Progenitor cell of endocrine pancreas (in vitro differentiated cells): ENCODE measurements at regions not wholly inside any gene's neighbourhood (a gene's known extent, or its start where the extent isn't known, plus 50 kb on each side); places are given as distances from the start of the nearest gene placed in this dataset.
"Not testable (repeated sequence)": the region's sequence is repeated elsewhere in the genome, so short reads cannot be mapped to it uniquely, and the experiment has no call there.

Source experiments
- DNase-seq: peaks from one replicate; pipeline ENCODE4 v3.0.0; 2021; ENCODE audit warnings: low spot score; ENCODE audit not compliant: unreplicated experiment
- H3K27ac Mint-ChIP-seq: 2 replicates; pipeline ENCODE4 v1.8.0; 2021; ENCODE audit warnings: mild to moderate bottlenecking, moderate library complexity, mixed read lengths
- H3K27me3 Mint-ChIP-seq: 2 replicates; pipeline ENCODE4 v1.8.0; 2021; ENCODE audit warnings: mixed read lengths
- H3K36me3 Mint-ChIP-seq: 2 replicates; pipeline ENCODE4 v1.8.0; 2022; ENCODE audit warnings: mixed read lengths; ENCODE audit not compliant: insufficient read depth
- H3K4me1 Mint-ChIP-seq: 2 replicates; pipeline ENCODE4 v1.8.0; 2021; ENCODE audit warnings: low read depth, mixed read lengths
- H3K4me3 Mint-ChIP-seq: 2 replicates; pipeline ENCODE4 v1.8.0; 2021; ENCODE audit warnings: low read depth, mild to moderate bottlenecking, moderate library complexity, mixed read lengths
- H3K9me3 Mint-ChIP-seq: 2 replicates; pipeline ENCODE4 v1.8.0; 2021; ENCODE audit warnings: low read depth, mixed read lengths
- TF ChIP-seq, protein P1 (sequence below): fragments of 200-600 bp; sonication (generic); IDR thresholded peaks from one replicate; pipeline ENCODE4 v1.5.0; 2021; ENCODE audit warnings: antibody characterized with exemption, mild to moderate bottlenecking; ENCODE audit not compliant: unreplicated experiment

DNA sequence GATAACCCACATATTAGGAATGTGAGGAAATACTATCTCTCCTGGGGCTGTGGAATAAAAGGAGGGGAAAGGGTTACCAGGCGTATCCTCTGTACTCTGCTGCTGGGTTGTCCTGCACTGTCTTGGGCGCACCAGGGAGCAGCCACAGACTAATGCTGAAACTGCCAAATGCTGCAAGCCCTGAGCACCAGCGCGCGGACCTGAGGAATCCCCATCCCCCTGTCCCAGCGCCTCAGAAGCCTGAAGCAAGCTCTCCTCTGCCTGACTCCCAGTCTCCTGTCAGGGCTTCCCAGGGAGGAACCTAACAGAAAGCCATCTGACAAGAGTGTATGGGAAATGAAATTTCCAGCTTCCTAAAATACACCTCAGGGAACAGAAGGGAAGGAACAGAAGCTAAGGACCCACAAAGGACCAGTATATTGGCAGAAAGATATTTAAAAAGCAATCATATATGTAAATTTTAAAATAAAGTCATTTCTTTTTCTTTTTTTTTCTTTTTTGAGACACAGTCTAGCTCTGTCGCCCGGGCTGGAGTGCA, 158.3 kb upstream of the C2CD4B start:
- Mint-ChIP-seq H3K4me3 (no peak overlapping the region), H3K27me3 (peaks cover 8% of the 10 kb centered on the region), H3K27ac (no peak overlapping the region), H3K36me3 (no peaks in the 10 kb centered on the region), H3K9me3 (no peaks in the 10 kb centered on the region), H3K4me1 (peaks cover 2% of the 10 kb centered on the region)
- TF ChIP-seq, protein P1, sequence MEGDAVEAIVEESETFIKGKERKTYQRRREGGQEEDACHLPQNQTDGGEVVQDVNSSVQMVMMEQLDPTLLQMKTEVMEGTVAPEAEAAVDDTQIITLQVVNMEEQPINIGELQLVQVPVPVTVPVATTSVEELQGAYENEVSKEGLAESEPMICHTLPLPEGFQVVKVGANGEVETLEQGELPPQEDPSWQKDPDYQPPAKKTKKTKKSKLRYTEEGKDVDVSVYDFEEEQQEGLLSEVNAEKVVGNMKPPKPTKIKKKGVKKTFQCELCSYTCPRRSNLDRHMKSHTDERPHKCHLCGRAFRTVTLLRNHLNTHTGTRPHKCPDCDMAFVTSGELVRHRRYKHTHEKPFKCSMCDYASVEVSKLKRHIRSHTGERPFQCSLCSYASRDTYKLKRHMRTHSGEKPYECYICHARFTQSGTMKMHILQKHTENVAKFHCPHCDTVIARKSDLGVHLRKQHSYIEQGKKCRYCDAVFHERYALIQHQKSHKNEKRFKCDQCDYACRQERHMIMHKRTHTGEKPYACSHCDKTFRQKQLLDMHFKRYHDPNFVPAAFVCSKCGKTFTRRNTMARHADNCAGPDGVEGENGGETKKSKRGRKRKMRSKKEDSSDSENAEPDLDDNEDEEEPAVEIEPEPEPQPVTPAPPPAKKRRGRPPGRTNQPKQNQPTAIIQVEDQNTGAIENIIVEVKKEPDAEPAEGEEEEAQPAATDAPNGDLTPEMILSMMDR: no peak
- DNase-seq: no peak

DNA sequence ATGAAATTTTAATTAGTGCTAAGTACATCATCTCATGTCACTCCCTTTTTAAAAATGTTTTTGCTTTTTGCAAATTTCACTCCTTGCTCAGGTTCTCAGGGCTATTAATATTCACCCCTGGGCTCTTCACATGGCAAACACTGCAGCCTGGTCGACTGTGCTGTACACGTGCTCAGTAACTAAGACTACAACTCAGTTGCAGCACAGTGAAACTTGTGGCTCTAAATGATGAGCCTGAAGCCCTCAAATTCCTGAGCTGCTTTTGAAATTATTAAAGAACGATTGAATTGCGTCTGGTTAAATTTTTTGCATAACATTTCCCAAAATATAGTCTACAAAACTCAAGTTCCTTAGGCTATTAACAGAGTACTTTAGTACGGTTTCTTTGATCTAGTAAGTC, 159.3 kb upstream of the C2CD4B start:
- Mint-ChIP-seq H3K9me3 (no peaks in the 10 kb centered on the region), H3K27ac (no peak overlapping the region), H3K4me3 (no peak overlapping the region), H3K36me3 (no peaks in the 10 kb centered on the region), H3K4me1 (peaks cover 2% of the 10 kb centered on the region), H3K27me3 (peaks cover 5% of the 10 kb centered on the region)
- TF ChIP-seq, protein P1: no peak
- no peak for DNase-seq

DNA sequence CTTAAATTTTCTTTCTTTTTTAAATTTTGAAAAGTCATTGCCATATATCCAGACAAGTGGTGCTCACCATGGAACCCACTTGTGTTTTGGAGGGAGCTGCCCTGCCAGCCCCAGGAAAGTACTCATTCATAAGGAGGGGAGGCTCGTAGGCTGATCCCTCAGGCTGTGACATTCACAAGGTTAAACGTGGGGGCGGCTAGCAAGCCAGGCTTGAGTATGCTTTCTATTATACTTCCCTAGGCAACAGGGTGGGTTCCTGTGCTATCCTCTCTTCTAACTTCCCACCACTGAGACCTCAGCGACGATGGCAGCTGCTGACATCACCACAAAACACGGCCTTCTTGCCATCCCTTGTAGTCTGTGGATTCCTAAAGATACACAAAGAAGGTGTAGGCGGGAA, 160.5 kb upstream of the C2CD4B start:
- peaks cover 5% of the 10 kb centered on the region for H3K27me3 Mint-ChIP-seq
- H3K27ac Mint-ChIP-seq: no peak overlapping the region
- peaks cover 2% of the 10 kb centered on the region for H3K4me1 Mint-ChIP-seq
- H3K4me3 Mint-ChIP-seq: no peak overlapping the region
- TF ChIP-seq, protein P1: no peak
- H3K36me3 Mint-ChIP-seq: no peaks in the 10 kb centered on the region
- DNase-seq: no peak
- no peaks in the 10 kb centered on the region for H3K9me3 Mint-ChIP-seq

DNA sequence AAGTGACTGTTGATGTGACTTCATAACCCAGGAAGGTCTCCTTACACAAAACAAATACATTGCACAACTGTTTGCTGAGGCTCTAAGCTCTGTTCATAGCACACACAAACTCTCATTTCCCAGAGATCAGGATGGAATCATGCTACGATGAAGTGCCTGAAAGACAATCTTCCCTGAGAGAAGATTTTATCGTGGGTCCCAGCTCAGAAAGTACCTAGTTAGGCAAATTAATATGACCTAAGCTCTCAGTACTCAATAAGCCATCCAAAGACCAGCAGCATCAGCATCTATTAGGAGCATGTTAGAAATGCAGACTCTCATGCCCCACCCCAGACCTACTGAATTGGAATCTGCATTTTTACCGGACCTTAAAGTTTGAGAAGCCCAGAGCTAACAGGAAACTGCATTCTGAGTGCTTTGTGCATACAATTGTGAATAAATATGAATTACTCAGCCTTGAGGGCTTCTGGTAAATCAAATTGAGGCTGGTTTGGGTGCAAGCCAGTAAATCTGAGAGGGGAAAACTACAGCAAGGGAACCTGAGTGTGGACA, 161.5 kb upstream of the C2CD4B start:
- Mint-ChIP-seq H3K36me3 (no peaks in the 10 kb centered on the region), H3K4me1 (peaks cover 2% of the 10 kb centered on the region)
- TF ChIP-seq, protein P1: no peak

DNA sequence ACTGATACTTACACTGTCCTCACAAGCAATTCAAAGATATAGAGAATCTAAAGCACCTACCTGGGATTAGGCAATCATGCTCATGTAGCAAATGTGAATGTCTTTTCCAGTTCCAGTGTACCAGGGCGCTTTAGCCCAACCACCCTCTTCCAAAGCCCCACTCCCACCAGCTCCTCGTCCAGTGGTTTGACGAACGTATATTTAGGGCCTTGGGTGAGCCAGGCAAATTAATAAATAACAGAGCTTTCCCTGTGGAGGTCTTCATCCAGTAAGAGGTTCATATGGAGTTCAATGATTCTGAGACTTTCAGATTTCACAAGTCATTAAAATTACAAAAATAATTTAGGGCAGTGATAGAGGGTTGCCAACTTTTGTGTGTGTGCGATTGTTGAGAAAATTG, 162.3 kb upstream of the C2CD4B start:
- H3K4me1 Mint-ChIP-seq: peaks cover 2% of the 10 kb centered on the region
- H3K27me3 Mint-ChIP-seq: peaks cover 5% of the 10 kb centered on the region
- no peak overlapping the region for H3K27ac Mint-ChIP-seq
- no peak overlapping the region for H3K4me3 Mint-ChIP-seq
- TF ChIP-seq, protein P1: no peak
- H3K36me3 Mint-ChIP-seq: no peaks in the 10 kb centered on the region
- no peak for DNase-seq
- H3K9me3 Mint-ChIP-seq: no peaks in the 10 kb centered on the region

More for the DNA sequence above, 161.5 kb upstream of the C2CD4B start:
- Mint-ChIP-seq H3K9me3 (no peaks in the 10 kb centered on the region), H3K4me3 (no peak overlapping the region), H3K27ac (no peak overlapping the region), H3K27me3 (peaks cover 5% of the 10 kb centered on the region)
- DNase-seq: no peak

DNA sequence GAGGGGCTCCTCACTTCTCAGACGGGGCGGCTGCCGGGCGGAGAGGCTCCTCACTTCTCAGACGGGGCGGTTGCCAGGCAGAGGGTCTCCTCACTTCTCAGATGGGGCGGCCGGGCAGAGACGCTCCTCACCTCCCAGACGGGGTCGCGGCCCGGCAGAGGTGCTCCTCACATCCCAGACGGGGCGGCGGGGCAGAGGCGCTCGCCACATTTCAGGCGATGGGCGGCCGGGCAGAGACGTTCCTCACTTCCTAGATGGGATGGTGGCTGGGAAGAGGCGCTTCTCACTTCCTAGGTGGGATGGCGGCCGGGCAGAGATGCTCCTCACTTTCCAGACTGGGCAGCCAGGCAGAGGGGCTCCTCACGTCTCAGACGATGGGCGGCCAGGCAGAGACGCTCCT, 167.4 kb upstream of the C2CD4B start:
- not testable (repeated sequence) for H3K4me1 Mint-ChIP-seq, DNase-seq, H3K27ac Mint-ChIP-seq, H3K27me3 Mint-ChIP-seq, H3K4me3 Mint-ChIP-seq, H3K9me3 Mint-ChIP-seq, H3K36me3 Mint-ChIP-seq
